Coronary artery (tissue), 2 donors: ENCODE measurements at regions not wholly inside any gene's neighbourhood (a gene's known extent, or its start where the extent isn't known, plus 50 kb on each side); places are given as distances from the start of the nearest gene placed in this dataset.

Experiments
- DNase-seq: peaks from one replicate; pipeline ENCODE4 v3.0.0-alpha.2; 2017; ENCODE audit warnings: low spot score
- H3K27ac ChIP-seq, 2 donors: fragments of 200-600 bp; sonication (generic); one replicate each; pipeline ENCODE4 v1.5.1; 2016 to 2019
- H3K4me3 ChIP-seq: fragments of 200-600 bp; sonication (generic); 2 replicates; pipeline ENCODE4 v1.5.1; 2016; ENCODE audit warnings: mild to moderate bottlenecking, moderate library complexity
- CTCF ChIP-seq: fragments of 200-600 bp; sonication (generic); IDR thresholded peaks from one replicate; pipeline ENCODE4 v1.5.1; 2019; ENCODE audit warnings: antibody characterized with exemption

GRCh38 chr9:16316911-16317817, 553.3 kb downstream of the BNC2 start:
- peak; percentile 56 for DNase-seq

GRCh38 chr9:16318516-16319060, 551.9 kb downstream of the BNC2 start:
- Histone ChIP-seq H3K4me3 (no peak overlapping the region), H3K27ac (no peak overlapping the region)
- no peak for TF ChIP-seq CTCF
- DNase-seq: peak; percentile 53

More at GRCh38 chr9:16316911-16317817, 553.3 kb downstream of the BNC2 start:
- Histone ChIP-seq H3K27ac (no peak overlapping the region), H3K4me3 (no peak overlapping the region)
- no peak for TF ChIP-seq CTCF

GRCh38 chr9:16319646-16320045, 550.8 kb downstream of the BNC2 start:
- Histone ChIP-seq H3K4me3 (no peak overlapping the region), H3K27ac (no peak overlapping the region)
- TF ChIP-seq CTCF: no peak
- peak; percentile 58 for DNase-seq

GRCh38 chr9:16320338-16320902, 550.0 kb downstream of the BNC2 start:
- TF ChIP-seq CTCF: no peak
- no peak overlapping the region for H3K27ac ChIP-seq
- H3K4me3 ChIP-seq: no peak overlapping the region
- DNase-seq: peak; percentile 28

GRCh38 chr9:16321461-16322119, 548.9 kb downstream of the BNC2 start:
- Histone ChIP-seq H3K27ac (peak overlapping the region in 1 of 2 donors; percentile 56), H3K4me3 (no peak overlapping the region)
- DNase-seq: peak; percentile 65
- TF ChIP-seq CTCF: no peak

GRCh38 chr9:16322849-16323248, 547.6 kb downstream of the BNC2 start:
- H3K27ac ChIP-seq: no peak overlapping the region
- TF ChIP-seq CTCF: no peak
- DNase-seq: peak; percentile 69
- no peak overlapping the region for H3K4me3 ChIP-seq
